ENCODE measurements at regions not wholly inside any gene's neighbourhood (a gene's known extent, or its start where the extent isn't known, plus 50 kb on each side); places are given as distances from the start of the nearest gene placed in this dataset.

GRCh38 chr18:76056471-76057110 lies 438.5 kb downstream of the ZNF516 start:
- no peak for TF ChIP-seq CTCF (IDR thresholded peaks at IDR 0.05; ENCODE audit: insufficient read depth, low read length, poor library complexity, severe bottlenecking)
- no peaks in the 10 kb centered on the region for H3K36me3 ChIP-seq (ENCODE audit: control insufficient read depth, insufficient read depth, low read length)
- no peaks in the 10 kb centered on the region; the same call in 1 of the 2 replicates for H3K27me3 ChIP-seq (replicated peaks; ENCODE audit: control insufficient read depth, insufficient read depth, low read length)
- no peak for DNase-seq (ENCODE audit: extremely low read depth, insufficient read length)
- H3K4me3 ChIP-seq (replicated peaks; ENCODE audit: low read depth, low read length), result no peak overlapping the region

GRCh38 chr18:76055578-76055977 lies 439.5 kb downstream of the ZNF516 start:
- no peak for TF ChIP-seq CTCF (IDR thresholded peaks at IDR 0.05; ENCODE audit: insufficient read depth, low read length, poor library complexity, severe bottlenecking)
- Histone ChIP-seq H3K27me3 (replicated peaks; ENCODE audit: control insufficient read depth, insufficient read depth, low read length) (no peaks in the 10 kb centered on the region; the same call in 1 of the 2 replicates), H3K36me3 (ENCODE audit: control insufficient read depth, insufficient read depth, low read length) (no peaks in the 10 kb centered on the region), H3K4me3 (replicated peaks; ENCODE audit: low read depth, low read length) (no peak overlapping the region)
- DNase-seq (ENCODE audit: extremely low read depth, insufficient read length), result no peak

DNA sequence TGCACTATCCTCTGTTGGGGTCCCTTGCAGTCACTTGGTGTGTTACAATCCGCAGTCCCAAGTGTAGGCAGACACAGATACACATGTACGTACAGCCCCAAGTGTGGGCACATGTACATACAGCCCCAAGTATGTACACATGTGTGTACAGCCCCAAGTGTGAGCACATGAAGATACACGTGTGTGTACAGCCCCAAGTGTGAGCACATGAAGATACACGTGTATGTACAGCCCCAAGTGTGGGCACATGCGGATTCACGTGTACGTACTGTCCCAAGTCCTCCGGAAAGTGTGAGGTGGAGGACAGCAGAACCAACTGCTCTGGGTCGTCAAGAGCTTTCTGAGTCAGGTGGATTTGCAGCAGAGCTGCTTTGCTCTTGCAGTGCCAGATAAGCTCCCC lies 440.0 kb downstream of the ZNF516 start:
- Histone ChIP-seq H3K36me3 (ENCODE audit: control insufficient read depth, insufficient read depth, low read length) (no peaks in the 10 kb centered on the region), H3K27me3 (replicated peaks; ENCODE audit: control insufficient read depth, insufficient read depth, low read length) (no peaks in the 10 kb centered on the region; the same call in 1 of the 2 replicates), H3K4me3 (replicated peaks; ENCODE audit: low read depth, low read length) (no peak overlapping the region)
- DNase-seq (ENCODE audit: extremely low read depth, insufficient read length), result no peak
- TF ChIP-seq CTCF (IDR thresholded peaks at IDR 0.05; ENCODE audit: insufficient read depth, low read length, poor library complexity, severe bottlenecking), result no peak

- Histone ChIP-seq H3K27me3 (replicated peaks; ENCODE audit: control insufficient read depth, insufficient read depth, low read length) (no peaks in the 10 kb centered on the region; the same call in 1 of the 2 replicates), H3K4me3 (replicated peaks; ENCODE audit: low read depth, low read length) (no peak overlapping the region), H3K36me3 (ENCODE audit: control insufficient read depth, insufficient read depth, low read length) (no peaks in the 10 kb centered on the region)
- no peak for DNase-seq (ENCODE audit: extremely low read depth, insufficient read length)
- TF ChIP-seq CTCF (IDR thresholded peaks at IDR 0.05; ENCODE audit: insufficient read depth, low read length, poor library complexity, severe bottlenecking), result no peak
These were observed 440.9 kb downstream of the ZNF516 start for GRCh38 chr18:76054156-76054555.

DNA sequence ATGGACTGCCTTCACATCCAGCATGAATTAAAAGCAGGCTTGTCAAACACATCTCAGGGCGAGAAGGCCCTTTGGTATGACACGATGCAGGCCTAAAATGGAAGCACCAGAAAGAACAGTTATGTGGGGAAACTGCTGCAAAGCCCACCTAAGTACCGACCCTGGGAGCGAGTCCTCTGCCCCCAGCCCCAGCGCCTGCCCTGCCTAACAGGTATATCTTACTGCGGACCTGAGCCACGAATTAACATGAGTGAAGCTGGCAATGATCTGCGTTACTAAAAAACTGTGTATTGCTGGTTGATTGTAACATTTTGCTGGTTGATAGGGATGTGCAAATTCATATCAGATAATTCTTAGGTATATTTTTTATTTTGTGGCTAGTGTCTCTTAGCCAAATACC lies 441.5 kb downstream of the ZNF516 start:
- no peak for TF ChIP-seq CTCF (IDR thresholded peaks at IDR 0.05; ENCODE audit: insufficient read depth, low read length, poor library complexity, severe bottlenecking)
- no peaks in the 10 kb centered on the region for H3K36me3 ChIP-seq (ENCODE audit: control insufficient read depth, insufficient read depth, low read length)
- no peak overlapping the region for H3K4me3 ChIP-seq (replicated peaks; ENCODE audit: low read depth, low read length)
- no peaks in the 10 kb centered on the region; the same call in 1 of the 2 replicates for H3K27me3 ChIP-seq (replicated peaks; ENCODE audit: control insufficient read depth, insufficient read depth, low read length)
- no peak for DNase-seq (ENCODE audit: extremely low read depth, insufficient read length)

GRCh38 chr18:76052227-76052595 lies 442.8 kb downstream of the ZNF516 start:
- DNase-seq (ENCODE audit: extremely low read depth, insufficient read length), result no peak
- no peak for TF ChIP-seq CTCF (IDR thresholded peaks at IDR 0.05; ENCODE audit: insufficient read depth, low read length, poor library complexity, severe bottlenecking)
- H3K27me3 ChIP-seq (replicated peaks; ENCODE audit: control insufficient read depth, insufficient read depth, low read length), result no peaks in the 10 kb centered on the region; the same call in 1 of the 2 replicates
- H3K36me3 ChIP-seq (ENCODE audit: control insufficient read depth, insufficient read depth, low read length), result no peaks in the 10 kb centered on the region
- no peak overlapping the region for H3K4me3 ChIP-seq (replicated peaks; ENCODE audit: low read depth, low read length)
